ENCODE measurements at regions not wholly inside any gene's neighbourhood (a gene's known extent, or its start where the extent isn't known, plus 50 kb on each side); places are given as distances from the start of the nearest gene placed in this dataset.

- TF ChIP-seq CTCF (IDR thresholded peaks at IDR 0.05): no peak
- TF ChIP-seq POLR2A (IDR thresholded peaks at IDR 0.05): no peak
- TF ChIP-seq POLR2AphosphoS5 (IDR thresholded peaks at IDR 0.05; ENCODE audit: insufficient read depth in 1 of 2, low read depth in 1 of 2): no peak
Measured at GRCh38 chr6:67068781-67069180, 1361.8 kb upstream of the EYS start.

Data from vagina (tissue), 2 donors.